ENCODE measurements at regions not wholly inside any gene's neighbourhood (a gene's known extent, or its start where the extent isn't known, plus 50 kb on each side); places are given as distances from the start of the nearest gene placed in this dataset.

- no peak for TF ChIP-seq CTCF (IDR thresholded peaks at IDR 0.05 in 8 of 11, conservative IDR thresholded peaks at IDR 0.05 in 3 of 11)
- no peak for TF ChIP-seq POLR2AphosphoS5 (IDR thresholded peaks at IDR 0.05)
Observed at GRCh38 chr7:142436601-142437000, 178.7 kb upstream of the PRSS58 start.

Measured in spleen (tissue), 7 donors.